NCI-H510A (cell line): ENCODE measurements at regions not wholly inside any gene's neighbourhood (a gene's known extent, or its start where the extent isn't known, plus 50 kb on each side); places are given as distances from the start of the nearest gene placed in this dataset.
"Not testable (repeated sequence)": the region's sequence is repeated elsewhere in the genome, so short reads cannot be mapped to it uniquely, and the experiment has no call there.

Experiments
- DNase-seq: peaks from one replicate; lab custom pipeline; 2025; lab: John Stamatoyannopoulos, UW

DNA sequence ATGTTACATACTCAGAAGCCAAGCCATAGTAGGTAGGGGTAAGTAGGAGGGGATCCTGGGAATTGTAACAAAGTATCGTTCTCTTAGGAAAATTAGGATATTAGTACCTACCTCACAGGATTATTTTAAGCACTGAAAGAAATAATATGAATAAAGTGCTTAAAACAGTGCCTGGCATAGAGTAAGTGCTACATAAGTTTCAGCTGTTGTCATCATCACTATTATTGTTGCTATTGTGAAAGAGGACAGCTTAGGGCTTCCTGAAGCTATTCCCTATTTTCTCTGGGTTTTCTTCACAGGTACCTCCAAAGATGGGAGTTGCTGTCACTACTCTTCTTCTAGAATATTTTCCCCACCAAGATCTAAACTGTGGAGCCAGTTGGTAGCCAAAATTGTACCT is 443.7 kb upstream of the FGF16 start:
- no peak for DNase-seq

DNA sequence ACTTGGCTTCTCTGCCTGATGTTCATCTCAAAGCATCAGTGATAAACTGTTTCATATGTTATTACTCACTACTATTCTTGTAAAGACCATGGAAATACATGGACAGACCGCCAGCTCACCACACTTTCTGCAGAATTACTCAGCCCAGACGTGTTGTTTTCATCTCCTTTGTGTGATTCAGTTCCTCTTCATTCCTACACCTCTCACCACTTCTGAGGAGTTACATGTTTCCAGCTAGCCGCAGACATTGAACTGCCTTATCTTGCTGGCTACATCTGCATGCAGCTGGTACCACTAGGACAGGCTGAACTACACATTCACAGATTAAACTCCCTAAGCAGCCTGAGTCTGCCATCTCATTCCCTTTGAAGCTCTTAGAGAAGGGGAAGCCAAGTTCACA is 443.2 kb upstream of the FGF16 start:
- DNase-seq: no peak

DNA sequence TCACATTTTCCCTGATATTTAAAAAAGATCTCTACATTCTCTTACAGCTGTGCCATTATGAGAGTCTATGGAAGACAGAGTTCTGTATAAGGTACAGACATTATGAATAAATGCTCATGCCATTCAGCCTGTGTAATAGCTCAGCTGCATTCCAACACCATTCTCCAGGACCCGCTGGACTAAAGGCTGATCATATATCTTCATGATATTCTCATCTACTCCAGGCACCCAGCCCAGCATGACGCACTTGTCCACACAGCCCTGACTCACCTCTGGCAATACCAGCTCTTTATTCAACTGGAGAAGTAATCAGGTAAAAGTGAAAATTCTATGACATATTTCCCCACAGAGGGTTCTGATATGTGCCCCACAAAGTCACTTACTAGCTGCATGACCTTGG is 437.5 kb upstream of the FGF16 start:
- no peak for DNase-seq

DNA sequence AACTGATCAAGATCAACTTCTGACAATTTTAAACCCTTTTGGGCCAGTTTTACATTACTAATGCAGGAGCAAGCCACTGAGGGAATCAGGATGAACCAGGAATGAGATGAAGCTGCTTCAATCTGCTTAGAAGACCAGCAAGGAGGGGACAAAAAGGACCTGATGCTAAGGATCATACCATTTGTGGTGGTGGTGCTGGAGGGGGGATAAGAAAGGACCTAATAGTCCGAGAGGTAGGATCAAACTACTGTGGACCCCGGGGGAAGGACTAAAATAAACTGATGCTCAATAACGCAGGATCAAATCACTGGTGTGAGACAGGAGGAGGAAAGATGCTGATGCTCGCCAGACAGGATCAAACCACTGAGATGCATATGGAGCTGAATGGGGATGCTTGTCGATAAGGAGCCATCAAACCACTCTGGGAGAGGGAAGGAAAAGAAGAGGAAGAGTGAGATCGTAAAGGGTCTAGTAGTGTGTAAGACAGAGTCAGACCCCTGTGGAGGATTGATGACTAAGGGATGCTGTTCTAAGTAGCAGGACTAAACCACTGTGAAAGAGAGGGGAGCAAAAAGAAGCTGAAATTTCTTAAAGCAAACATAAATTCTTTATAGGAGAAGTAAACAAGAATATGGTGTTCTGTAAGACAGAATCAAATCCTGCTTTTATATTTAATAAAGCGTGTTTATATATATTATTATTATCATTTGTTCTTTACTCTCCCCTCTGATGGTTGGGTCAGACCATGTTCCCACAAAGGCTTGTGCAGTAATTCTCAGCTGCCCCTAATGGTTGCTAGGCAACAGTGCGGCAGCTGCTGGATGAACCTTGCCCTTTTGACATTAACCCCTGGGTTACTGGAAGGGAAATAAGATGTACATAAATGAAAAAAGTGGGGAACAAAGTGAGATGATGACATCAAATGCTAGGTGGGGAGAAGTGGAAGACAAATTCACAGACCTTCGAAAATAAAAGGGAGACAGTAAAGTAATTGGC is 432.5 kb upstream of the FGF16 start:
- DNase-seq: peak; percentile 52

DNA sequence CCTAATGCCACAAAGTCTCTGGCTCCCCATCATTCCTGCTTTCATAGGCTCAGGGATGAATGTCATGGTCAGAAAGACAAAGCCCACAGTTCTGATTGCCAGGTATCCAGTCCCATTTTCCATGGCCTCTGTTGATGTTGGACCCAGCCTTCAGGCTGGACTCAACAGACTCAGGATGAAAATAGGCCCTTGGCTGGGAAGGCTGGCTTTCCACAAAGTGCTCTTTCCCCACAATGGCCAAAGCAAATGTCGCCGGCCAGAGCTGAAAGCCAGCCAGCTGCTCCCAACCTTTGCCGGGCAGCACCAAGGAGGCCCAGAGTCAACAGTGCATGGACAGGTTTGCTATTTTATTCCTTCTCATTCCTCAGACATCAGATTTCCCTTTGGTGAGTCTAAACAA is 430.1 kb upstream of the FGF16 start:
- no peak for DNase-seq

DNA sequence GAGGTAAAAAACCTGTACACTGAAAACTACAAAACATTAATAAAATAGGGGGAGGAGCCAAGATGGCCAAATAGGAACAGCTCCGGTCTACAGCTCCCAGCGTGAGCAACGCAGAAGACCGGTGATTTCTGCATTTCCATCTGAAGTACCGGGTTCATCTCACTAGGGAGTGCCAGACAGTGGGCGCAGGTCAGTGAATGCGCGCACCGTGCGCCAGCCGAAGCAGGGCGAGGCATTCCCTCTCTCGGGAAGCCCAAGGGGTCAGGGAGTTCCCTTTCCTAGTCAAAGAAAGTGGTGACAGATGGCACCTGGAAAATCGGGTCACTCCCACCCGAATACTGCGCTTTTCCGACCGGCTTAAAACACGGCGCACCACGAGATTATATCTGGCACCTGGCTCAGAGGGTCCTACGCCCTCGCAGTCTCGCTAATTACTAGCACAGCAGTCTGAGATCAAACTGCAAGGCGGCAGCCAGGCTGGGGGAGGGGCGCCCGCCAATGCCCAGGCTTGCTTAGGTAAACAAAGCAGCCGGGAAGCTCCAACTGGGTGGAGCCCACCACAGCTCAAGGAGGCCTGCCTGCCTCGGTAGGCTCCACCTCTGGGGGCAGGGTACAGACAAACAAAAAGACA is 400.9 kb upstream of the FGF16 start:
- not testable (repeated sequence) for DNase-seq

GRCh38 chrX:77060572-77060971 is 386.6 kb upstream of the FGF16 start:
- DNase-seq: no peak

GRCh38 chrX:77061022-77061421 is 386.2 kb upstream of the FGF16 start:
- no peak for DNase-seq

DNA sequence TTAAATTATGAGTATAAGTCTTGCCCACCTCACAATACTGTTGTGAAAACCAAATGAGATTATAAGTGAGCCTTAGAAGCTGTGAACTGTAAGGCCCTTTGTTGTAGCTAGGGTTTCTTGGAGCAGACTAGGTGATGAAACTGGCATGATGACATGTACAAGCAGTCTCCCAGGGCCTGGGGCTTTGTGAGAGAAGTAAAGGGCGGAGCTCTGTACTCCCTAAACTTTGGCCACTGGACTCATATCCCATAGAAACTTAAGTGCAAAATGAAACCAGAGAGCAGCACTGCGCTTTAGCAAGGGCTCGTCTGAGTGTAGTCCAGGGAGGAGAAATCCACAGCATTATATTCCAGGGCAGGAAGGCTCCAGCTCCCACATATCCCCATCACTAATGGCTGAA is 385.6 kb upstream of the FGF16 start:
- no peak for DNase-seq

DNA sequence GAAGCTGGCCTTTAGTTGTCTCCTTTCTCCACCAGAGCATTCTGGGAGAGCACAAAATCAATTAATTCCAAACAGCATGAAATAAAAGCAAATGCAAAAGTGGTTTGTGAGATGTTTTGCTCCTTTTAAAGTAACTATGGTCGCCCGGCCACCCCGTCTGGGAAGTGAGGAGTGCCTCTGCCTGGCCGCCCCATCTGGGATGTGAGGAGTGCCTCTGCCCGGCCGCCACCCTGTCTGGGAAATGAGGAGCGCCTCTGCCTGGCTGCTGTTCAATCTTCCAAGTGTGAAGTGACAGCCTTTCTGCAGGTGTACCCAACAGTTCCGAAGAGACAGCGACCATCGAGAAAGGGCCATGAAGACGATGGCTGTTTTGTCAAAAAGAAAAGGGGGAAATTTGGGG is 381.3 kb upstream of the FGF16 start:
- DNase-seq: no peak

DNA sequence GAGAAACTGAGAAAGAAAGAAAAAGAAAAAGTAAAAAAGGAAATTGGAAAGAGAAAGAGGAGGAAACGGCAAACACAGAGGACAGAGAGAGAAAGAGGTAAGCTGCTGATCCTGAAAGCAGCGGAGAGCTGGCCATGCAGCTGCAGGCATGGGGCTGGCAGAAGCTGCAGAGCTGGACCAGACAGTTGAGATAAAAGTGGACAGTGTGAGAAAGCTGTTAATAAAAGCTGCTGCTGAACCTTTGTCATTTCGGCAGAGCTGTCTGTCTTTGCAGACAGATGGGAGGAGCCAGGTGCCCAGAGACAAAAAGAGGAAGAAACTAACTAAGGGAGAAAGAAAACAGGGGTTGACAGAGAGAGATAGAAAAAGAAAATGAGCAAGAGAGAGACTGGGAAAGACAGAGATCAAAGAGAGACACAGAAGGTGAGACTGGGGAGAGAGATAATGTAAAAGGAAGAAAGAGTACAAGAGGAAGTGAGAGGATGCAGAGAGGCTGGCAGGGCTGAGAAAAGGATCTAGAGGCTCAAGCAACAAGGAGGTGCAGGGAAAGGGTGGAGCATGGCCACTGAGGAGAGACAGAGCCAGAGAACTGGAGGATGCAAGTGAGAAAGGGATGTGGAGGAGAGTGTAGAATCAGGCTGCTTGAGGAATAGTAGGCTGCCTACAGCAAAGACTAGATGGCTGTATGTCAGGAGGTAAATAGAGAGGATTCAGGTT is 376.8 kb upstream of the FGF16 start:
- no peak for DNase-seq

DNA sequence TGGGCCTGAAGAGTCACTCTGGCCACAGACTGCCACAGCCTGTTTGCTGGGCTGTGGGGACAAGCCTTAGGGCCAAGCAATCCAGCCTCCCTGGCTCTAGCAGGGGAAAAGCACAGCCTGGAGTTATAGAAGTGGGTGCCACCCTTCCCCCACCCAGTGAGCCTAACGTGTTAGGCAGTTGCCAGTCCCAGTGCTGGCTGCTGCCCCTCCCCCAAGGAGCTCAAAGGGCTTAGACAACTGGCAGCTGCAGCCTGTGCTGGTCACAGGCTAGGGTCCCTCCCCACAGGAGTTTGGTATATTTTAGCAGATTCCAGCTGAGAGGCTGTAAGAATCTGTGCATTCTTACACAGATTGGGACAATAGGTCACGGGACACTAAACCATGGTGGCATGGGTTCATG is 370.3 kb upstream of the FGF16 start:
- DNase-seq: no peak

DNA sequence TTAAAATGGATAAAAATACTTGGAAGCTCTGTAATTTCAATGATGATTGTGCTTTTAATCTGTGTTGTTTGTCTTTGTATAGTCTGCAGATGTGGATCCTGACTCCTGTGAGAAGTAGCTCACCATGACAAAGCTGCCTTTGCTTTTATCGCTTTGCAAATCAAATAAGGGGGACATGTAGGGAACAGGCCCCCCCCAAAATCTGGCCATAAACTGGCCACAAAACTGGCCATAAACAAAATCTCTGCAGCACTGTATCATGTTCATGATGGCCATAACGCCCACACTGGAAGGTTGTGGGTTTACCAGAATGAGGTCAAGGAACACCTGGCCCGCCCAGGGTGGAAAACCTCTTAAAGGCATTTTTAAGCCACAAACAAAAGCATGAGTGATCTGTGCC is 366.0 kb upstream of the FGF16 start:
- not testable (repeated sequence) for DNase-seq

GRCh38 chrX:77085372-77085771 is 361.8 kb upstream of the FGF16 start:
- DNase-seq: no peak

DNA sequence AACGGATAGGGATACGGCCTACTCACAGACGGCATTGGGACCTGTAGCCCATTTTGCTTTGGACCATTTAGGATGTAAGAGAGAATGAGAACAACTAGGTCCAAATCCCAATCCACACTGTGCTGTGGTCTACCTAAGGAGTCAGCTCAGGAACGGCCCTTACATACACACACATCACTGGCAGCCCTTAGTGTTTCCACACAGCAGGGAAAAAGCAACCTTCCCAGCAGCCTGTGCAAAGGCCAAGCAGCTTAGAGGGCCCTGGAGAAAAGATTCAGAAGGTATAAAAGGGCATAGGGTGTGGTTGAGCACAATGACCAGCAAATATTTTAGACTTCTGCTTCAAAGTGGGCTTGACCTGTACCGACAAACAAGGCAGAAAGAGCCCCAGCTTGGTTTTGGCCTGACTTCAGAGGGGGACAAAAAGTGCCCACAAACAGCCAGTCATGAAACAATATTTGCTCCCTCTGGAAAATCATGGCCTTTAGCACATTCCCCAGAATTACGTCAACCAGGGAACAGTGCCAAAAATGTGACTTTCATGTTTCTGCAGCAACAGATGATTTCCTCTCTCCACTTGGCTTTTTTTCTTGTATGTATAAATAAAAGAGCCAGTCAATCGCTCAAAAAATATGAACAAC is 359.5 kb upstream of the FGF16 start:
- DNase-seq: no peak

- no peak for DNase-seq
Observed at GRCh38 chrX:77088233-77088632, 359.0 kb upstream of the FGF16 start.

DNA sequence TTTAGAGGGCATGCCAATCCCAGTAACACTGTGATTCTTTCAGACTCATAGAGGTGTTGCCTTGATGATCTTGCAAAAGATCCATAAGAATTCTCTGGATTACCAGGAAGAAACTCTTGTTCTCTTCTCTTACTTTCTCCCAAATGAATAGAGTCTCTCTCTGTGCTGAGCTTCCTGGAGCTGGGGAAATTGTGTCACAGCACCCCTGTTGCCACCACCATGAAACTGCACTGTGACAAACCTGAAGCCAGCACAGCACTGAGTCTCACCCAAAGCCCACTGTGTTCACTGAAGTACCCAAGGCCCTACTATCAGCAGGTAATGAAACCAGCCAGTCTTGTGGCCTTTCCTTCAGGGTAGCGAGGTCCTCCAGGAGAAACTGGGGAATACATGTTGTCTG is 332.7 kb upstream of the FGF16 start:
- no peak for DNase-seq

- DNase-seq: no peak
Observed at GRCh38 chrX:77118686-77119085, 328.5 kb upstream of the FGF16 start.

DNA sequence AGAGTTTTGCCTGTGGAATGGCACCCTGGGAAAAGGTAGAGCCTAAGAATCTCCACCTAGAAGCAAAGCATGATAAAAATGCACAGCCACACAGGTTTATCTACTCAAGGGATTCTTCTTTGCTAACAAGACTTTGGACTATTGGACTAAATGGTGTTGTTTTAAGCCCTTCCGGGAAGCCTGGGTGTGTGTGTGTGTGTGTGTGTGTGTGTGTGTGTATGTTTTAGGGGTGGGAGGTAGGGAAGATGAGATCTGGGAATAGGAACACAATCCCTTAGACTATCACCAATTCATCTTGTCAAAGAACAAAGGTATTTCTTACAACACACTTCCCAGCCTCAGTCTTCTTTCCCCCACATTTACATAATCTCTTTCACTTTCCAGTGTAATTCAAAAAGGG is 327.5 kb upstream of the FGF16 start:
- DNase-seq: no peak

DNA sequence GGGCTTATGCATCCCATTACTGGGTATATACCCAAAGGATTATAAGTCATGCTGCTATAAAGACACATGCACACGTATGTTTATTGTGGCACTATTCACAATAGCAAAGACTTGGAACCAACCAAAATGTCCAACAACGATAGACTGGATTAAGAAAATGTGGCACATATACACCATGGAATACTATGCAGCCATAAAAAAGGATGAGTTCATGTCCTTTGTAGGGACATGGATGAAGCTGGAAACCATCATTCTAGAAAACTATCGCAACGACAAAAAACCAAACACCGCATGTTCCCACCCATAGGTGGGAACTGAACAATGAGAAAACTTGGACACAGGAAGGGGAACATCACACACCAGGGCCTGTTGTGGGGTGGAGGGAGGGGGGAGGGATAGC is 323.3 kb upstream of the FGF16 start:
- not testable (repeated sequence) for DNase-seq

GRCh38 chrX:77127571-77127970 is 319.6 kb upstream of the FGF16 start:
- not testable (repeated sequence) for DNase-seq

DNA sequence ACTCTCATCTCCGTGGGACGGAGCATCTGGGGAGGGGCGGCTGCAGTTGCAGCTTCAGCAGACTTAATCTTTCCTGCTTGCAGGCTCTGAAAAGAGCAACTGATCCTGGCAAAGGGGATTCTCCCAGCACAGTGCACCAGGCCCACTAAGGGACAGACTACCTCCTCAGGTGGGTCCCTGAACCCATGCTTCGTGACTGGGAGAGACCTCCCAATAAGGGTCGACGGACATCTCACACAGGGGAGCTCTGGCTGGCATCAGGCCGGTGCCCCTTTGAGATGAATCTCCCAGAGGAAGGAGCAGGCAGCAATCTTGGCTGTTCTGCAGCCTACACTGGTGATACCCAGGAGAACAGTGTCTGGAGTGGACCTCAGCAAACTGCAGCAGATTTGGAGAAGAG is 303.3 kb upstream of the FGF16 start:
- no peak for DNase-seq
